HG03066 (cell line): ENCODE measurements at regions not wholly inside any gene's neighbourhood (a gene's known extent, or its start where the extent isn't known, plus 50 kb on each side); places are given as distances from the start of the nearest gene placed in this dataset.

Source experiments
- ATAC-seq: cut with Tn5 transposase; IDR thresholded peaks from one replicate; pipeline ENCODE4 v1.9.1; 2021; ENCODE audit warnings: low read depth; ENCODE audit not compliant: unreplicated experiment

DNA sequence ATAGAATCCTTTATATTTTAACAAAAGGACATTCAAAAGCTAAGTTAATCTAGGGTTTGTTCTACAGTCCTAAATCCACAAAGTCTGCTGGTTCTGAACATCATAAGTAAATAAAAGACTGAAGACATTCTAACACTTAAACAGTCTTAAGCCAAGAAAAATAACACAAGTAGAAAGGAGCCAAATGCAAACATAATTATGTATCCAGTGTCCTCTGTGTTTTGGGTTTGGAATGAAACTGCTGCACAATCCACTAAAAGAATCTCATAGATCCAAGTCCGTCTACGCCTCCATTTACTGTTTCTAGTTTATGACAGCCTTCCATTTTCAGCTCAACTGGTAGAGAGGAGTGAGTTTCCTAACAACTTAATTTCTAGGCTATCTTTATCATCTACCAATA is 623.6 kb upstream of the FZD8 start:
- no peak for ATAC-seq

DNA sequence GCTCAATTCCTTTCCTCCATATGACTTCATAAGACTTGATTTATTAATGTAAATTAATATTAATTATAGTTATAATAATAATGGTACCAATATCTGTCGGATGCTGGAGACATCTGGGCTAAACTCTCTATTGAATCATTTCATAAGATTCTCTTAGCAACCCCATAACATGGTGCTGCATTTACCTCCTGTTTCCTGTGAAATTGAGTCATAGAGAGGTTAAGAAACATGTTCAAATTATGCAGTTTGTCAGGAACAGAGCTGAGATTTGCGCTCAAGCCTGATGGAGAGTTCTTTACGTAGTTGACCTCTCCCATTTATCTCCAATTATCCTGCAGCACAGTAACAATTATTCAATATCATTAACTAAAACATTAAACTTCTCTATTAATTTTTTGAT is 621.8 kb upstream of the FZD8 start:
- no peak for ATAC-seq

DNA sequence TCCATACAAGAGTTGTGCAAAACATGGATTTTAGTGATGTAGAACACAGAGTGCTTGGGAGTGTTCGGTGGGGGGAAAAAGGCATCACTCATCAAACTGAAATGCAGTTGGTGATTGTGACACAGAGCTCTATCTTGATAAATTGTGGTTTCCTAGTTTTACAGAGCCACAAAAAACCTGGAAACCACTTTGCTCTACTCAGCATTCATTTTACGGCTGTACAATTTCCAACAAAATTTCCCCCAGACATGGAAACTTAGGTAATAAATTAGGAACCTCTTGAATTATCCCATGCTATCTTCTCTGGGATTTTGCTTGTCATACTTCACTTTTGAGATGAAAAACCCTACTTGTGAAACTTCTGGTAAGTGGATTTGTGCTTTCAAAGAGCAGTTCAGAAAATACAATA is 614.9 kb upstream of the FZD8 start:
- no peak for ATAC-seq

DNA sequence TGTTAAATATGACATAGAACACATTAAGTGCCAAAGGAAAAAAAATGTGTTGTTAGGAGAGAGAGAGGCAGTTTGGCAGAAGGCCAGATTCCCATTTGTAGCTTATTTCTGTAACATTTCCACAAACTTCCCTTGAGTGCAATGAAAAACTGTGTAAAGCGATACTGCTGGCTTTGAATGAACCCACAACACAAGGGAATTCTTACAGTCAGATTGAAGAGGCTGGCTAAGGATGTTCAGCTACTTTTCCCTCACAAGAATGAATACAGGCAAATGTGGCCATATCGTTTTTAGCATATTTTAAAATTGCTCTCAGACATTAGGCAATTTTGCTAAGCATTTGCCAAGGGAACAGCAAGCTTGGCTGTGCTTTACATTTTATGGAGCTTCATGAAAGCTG is 614.1 kb upstream of the FZD8 start:
- ATAC-seq = no peak

DNA sequence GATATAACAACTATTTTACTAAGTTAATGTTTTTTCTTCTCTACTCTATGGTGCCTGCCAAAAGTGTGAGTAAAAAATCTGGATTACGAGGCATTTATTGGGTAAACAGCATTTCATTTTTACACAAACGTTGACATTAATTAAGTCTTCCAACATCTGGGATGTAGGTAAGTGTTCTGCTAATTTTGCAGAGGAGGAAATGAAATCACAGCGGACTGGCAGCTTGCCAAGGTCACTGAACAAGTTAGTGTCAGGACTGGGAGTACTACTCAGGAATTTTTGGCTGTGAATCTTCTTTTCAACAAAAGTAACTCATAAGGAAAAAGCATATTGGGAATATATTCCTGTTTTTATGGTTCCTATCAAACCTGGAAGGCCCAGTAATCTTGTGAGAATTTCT is 612.1 kb upstream of the FZD8 start:
- no peak for ATAC-seq

DNA sequence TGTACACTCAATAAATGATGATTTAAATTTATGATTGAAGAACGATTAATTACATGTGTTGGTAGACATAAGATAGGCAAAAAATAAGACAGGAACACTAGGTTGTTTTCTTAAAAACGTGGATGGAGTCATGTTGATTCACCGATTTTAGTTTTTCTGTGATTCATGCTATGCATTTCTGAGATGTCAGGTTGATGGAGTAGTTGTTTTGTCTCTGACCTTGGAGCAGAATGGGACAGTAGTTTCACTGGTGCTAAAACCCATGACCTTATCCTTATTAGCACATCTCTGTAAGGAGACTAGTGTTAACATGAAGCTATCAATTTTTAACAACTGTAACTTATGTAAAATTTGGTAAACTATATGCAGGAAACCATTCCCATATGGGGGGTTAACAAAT is 611.6 kb upstream of the FZD8 start:
- no peak for ATAC-seq

DNA sequence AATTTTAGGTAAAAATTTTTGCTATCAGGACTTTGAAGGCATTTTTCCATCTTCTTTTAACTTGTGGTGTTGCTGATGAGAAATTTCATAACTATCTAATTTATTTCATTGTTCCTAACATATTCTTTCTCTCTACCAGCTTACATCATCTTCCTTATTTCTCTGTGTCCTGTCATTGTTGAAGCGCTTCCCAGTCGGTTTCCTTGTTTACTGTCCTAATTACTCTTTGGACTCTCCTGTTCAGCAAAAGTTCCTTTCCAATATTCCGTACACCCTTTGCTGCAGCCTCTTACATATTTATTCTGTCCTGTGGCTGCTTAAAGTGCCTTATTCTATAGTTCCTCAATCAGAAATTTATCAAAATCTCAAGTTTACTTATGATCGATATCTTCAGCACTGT is 609.0 kb upstream of the FZD8 start:
- no peak for ATAC-seq

DNA sequence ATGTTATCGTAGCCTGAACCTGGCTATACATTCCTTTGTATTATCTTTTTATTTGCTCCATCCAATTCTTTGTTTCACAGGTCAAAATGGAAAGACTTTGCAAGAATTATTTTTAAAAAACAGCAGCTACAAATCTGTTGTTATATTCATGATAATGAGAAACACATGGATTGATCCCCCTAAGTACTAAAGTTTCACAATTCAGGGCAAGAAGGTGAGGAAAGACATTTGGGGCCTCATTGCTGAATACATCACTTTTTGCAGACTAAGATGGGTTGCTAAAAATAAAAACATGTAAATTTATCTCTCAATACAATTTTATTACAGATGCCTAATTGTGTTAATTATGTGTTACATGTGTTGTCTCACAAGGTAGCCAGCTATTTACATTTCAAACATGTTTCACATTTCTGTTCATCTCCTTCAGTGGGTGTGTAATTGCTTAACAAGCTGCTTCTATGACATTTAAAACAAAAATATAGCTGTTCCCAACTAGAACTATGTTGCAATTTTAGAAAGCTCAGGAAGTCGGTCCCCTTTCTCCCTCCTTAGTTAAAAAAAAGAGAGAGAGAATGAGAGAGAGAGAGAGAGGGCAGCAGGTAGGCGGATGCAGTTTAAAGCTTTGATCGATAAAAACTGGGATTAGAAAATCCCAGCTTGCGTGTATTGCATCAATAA is 606.3 kb upstream of the FZD8 start:
- ATAC-seq = no peak

DNA sequence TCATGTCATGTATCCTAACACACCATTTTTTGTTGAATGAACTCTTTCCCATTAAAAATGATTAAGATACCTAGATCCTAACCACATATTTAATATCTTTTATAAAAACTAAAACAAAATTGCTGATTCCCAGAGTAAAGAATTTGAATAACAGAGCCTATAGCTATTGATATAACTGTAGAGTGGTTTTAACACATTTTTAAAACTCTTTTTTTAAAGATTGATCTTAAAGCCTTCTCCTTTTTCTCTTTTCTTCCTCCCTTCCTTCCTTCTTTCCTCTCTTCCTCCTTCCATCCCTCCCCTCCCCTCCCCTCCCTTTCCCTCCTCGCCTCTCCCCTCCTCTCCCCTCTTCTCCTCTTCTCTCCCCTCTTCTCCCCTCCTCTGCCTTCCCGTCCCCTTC is 605.4 kb upstream of the FZD8 start:
- ATAC-seq = no peak

DNA sequence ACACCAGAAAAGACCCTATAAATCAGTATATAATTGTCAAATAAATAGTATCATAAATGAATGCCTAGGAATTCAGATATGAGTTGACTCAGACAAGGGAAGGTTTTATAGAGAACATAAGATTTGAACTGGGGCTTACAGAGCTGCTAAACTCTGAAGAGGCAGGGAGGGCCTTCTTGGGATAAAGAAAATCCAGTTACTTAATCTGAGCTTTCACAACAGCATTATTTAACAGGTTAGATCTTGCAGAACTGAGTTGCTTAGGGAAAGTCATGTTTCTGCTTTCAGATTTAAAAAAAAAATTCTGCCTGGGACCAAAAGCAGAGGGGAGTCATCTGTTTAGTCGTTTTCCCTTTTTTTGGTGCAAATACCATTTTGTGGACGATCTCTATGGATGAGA is 594.8 kb upstream of the FZD8 start:
- ATAC-seq = no peak

DNA sequence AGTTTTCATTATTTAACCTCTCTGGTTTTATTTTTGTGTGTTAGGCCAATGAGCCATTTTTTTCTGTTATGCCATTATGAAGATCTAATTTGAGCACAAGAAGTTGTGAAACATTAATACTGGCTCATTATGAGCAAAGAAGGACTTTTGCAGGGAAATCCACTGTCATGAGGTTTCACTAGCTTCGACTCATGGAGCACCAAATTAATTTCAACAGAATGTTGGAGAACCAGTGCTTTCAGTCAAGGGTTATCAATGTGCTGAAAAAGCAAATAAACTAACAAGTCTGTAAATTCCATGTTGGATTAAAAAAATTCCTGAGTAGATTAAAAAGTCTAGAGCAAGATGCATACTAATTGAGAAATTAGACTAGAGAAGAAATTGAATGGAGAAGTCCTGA is 594.2 kb upstream of the FZD8 start:
- ATAC-seq = no peak

DNA sequence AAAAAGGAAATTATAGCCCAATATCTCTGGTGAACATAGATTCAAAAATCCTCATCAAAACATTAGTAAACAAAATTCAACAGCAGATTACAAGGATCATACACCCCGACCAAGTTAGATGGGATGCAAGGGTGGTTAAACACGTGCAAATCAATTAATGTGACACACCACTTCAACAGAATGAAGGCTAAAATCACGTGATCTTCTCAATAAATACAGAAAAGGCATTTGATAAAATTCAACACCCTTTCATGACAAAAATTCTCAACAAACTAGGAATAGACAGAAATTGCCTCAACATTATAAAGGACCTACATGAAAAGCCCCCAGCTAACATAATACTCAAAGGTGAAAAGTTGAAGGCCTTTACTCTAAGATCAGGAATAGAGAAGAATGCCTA is 590.8 kb upstream of the FZD8 start:
- ATAC-seq = no peak

DNA sequence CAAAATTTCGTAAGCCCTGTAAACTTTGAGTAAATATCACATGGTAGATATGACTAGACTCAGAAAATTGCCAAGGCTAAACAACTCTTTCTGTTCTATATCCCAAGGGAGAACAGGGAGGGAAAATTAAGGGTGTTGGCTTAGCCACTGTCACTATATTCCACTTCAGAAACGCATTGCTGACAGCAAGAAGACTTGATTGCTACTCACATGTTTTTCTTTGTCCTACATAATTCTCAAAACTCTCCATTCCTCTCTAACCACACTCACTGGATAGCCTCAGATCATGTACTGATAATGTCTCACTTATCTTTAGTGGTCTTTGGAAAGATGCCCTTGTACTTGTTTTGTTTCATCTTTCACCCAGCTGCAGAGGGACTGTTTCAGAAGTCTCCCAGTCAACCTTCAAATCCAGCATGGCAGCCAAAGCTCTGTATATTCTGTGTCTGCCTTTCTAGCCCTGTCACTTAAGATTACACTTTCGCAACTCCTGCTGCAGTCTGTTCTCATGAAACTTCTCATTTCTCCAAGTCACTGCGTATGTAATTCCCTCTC is 582.4 kb upstream of the FZD8 start:
- ATAC-seq = no peak

DNA sequence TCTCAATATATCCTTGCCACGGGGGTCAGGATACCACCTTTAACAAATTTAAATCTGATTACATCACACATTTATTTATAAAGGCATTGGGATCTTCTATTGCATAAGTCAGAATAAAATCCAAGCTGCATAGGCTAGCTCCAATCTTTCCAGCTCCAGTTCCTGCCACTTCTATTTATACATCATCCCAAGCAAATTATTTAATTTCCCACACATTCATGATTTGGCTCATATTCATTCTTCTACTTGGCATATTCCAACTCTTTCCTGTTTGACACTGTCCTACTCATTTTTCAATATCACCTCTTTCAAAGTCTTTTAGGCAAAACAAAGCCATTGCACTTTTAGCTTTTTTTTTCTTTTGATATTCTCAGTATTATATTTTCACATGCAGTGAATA is 579.0 kb upstream of the FZD8 start:
- ATAC-seq = no peak

DNA sequence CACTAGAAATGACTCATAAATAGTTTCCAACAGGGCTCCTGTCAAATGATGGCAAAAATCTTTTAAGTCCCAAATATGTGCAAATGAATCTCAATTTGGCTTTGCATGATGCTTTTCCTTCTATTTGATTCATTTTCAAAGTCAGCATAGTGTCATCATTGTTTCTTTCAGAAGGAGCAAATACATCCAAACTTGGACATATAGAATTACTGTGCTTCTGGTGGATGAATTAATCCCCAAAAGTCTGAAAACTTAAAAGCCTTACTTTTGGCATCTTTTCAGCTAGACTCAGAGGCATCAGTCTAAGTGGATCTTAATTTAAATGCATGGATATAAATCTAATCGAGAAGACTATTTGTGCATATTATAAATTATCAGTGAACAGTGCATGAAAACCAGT is 578.1 kb upstream of the FZD8 start:
- ATAC-seq = no peak

DNA sequence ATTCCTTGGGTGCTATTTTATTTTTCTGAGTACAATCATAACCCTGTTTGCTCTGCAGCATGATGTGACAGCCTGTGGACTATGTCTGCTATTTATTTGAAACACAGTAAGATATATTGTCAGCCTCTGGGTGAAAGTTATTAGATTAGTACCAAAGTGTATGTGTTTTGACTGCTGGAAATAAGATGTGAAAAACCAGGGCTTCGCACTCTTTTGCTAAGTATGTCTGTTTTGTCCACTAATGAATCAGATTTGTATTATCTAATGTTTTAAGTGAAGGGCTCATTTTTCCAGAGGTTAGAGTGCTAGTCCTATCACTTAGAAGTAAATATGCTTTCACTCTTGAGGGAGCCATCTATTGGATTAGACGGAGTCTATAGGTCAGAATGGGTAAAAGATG is 569.8 kb upstream of the FZD8 start:
- no peak for ATAC-seq

DNA sequence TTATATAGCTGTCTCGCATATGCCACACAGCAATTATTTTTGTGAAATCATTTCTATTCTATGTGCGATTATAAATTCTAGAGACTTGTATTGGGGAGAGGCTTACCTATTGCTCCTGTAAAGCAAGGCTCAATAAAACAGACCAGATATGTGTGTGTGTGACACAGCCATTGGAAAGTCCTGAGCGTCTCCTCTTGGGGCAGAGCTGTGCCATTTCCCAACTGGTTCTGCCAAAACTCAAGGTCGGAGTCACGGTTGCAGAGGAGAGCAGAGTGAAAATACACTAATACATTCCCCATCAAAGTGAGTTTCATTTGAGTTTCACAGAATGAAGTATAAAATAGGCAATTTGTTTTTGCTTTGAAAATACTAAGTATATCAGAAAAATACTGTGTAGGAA is 567.4 kb upstream of the FZD8 start:
- no peak for ATAC-seq

DNA sequence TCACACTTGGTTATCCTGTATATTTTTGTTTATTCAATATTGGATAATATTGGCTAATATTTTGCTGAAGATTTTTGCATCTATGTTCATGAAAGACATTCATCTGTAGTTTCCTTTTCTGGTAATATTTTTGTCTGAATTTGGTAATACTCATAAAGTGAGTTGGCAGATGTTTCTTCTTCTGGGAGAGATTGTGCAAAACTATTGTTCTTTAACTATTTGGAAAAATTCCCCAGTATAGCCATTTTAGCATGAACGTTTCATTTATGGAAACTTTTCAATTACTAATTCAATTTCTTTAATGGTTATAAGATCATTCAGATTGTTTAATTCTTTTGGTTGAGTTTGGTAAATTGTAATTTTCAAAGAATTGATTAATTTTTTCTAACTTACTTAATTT is 560.8 kb upstream of the FZD8 start:
- no peak for ATAC-seq

DNA sequence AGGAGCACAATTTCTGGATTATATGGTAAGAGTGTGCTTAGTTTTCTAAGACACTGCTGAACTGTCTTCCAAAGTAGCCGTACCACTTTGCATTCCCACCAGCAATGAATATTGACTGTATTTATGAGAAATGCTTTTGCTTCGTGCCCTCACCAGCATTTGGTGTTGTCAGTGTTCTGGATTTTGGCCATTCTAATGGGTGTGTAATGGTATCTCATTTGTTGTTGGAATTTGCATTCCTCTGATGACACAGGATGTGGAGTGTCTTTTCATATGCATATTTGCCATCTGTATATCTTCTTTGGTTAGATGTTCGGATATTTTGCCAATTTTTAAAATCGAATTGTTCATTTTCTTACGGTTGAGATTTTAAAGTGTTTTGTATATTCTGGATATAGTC is 558.5 kb upstream of the FZD8 start:
- ATAC-seq = no peak

DNA sequence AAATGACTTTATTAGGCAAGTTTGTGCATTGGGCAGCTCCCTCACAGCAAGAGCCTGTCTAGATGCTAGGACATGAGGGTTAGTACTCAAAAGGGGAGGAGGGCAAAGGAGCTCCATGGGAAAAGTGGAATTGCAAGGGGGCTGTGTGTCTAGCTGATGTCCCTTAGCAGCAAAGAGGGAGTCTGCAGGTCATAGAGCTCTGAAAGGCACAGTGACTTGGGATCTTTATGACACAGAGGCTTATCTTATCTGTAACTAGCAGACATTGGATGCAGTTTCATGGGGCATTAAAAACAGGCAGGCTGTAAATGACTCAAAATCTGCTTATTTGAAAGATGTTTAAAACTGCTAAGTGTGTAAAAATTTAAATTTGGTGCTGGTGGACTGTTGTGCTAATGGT is 556.2 kb upstream of the FZD8 start:
- no peak for ATAC-seq

DNA sequence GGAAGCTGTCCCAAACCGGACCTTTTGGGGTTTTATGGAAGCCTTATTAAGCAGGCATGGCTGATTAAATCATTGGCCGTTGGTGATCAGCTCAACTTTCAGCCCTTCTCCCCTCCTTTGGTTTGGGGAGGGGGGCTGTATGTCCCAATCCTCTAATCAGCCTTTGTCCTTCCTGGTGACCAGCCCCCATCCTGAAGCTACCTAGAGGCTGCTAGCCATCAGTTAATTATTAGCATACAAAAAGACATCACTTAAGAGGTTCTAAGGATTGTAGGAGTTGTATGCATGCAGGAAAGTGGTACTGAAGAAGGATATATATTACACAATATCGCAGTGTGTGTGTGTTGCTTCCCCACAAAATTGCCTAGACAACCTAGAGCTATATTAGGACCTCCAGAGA is 553.3 kb upstream of the FZD8 start:
- no peak for ATAC-seq

DNA sequence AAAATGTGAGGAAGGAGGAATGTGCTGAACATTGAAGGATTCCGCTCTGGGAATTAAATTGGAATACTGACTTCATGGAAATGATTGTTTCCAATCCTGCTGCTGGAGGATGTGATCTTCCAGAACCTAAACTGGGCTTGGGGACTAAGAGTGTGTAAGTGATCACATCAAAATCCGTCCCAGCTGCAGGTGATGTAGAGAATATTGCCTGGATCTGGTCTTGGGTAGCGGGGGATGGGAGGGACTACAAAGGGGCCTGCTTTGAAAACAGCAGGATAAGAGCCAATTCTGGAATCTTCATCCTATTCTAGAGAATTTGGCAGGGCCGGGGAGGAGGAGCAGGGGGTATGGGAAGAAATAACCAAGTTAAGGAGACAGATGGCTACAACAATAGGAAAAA is 552.2 kb upstream of the FZD8 start:
- ATAC-seq = no peak

DNA sequence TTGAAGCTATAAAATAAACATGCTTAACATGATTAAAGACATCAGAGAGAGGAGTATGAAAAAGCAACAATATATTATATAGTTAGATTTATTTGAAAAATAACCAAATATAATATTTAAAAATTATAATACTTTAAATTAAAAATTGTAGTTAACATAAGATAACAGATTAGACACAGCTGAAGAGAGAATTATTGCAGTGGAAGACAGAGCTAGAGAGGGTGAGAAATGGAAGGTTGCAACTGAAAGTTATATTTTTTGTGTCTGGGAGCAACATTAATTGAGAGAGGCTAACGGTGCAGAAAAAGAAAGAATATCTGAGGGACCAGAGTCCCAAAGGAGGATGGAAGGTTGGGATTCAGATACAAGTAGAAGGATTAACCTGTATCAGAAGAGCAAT is 548.9 kb upstream of the FZD8 start:
- ATAC-seq = no peak
